Suppressor macrophage treated with lipopolysaccharide for 4 hours (primary cell): ENCODE measurements at regions not wholly inside any gene's neighbourhood (a gene's known extent, or its start where the extent isn't known, plus 50 kb on each side); places are given as distances from the start of the nearest gene placed in this dataset.

Experiments used
- DNase-seq: peaks from one replicate; pipeline ENCODE4 v3.0.0-alpha.2; 2020

GRCh38 chr2:139925903-139926302, 1145.7 kb upstream of the NXPH2 start:
- DNase-seq, result no peak

- DNase-seq, result no peak
These were observed 1143.9 kb upstream of the NXPH2 start for GRCh38 chr2:139924070-139924469.

GRCh38 chr2:139918982-139919381, 1138.8 kb upstream of the NXPH2 start:
- DNase-seq, result no peak

GRCh38 chr2:139917690-139918384, 1137.6 kb upstream of the NXPH2 start:
- DNase-seq, result no peak

GRCh38 chr2:139916822-139917221, 1136.6 kb upstream of the NXPH2 start:
- no peak for DNase-seq

- DNase-seq, result no peak
These were observed 1131.0 kb upstream of the NXPH2 start for GRCh38 chr2:139911160-139911559.

GRCh38 chr2:139909136-139909535, 1128.9 kb upstream of the NXPH2 start:
- DNase-seq, result no peak

GRCh38 chr2:139905624-139906023, 1125.4 kb upstream of the NXPH2 start:
- no peak for DNase-seq

- DNase-seq, result no peak
These were observed 1111.4 kb upstream of the NXPH2 start for GRCh38 chr2:139891636-139892035.

GRCh38 chr2:139885921-139886498, 1105.8 kb upstream of the NXPH2 start:
- peak; percentile 0 for DNase-seq

- DNase-seq, result no peak
These were observed 1096.8 kb upstream of the NXPH2 start for GRCh38 chr2:139876964-139877363.

- no peak for DNase-seq
These were observed 1096.1 kb upstream of the NXPH2 start for GRCh38 chr2:139876321-139876720.

GRCh38 chr2:139872503-139872902, 1092.3 kb upstream of the NXPH2 start:
- DNase-seq, result no peak

GRCh38 chr2:139872032-139872431, 1091.8 kb upstream of the NXPH2 start:
- no peak for DNase-seq

GRCh38 chr2:139867601-139868226, 1087.5 kb upstream of the NXPH2 start:
- DNase-seq, result no peak

- DNase-seq, result no peak
These were observed 1084.7 kb upstream of the NXPH2 start for GRCh38 chr2:139864821-139865302.

GRCh38 chr2:139854769-139855483, 1074.7 kb upstream of the NXPH2 start:
- DNase-seq, result no peak

GRCh38 chr2:139850254-139850890, 1070.2 kb upstream of the NXPH2 start:
- DNase-seq, result no peak

GRCh38 chr2:139836769-139837168, 1056.6 kb upstream of the NXPH2 start:
- DNase-seq, result no peak

- DNase-seq, result no peak
These were observed 1054.9 kb upstream of the NXPH2 start for GRCh38 chr2:139835101-139835500.

- no peak for DNase-seq
These were observed 1047.8 kb upstream of the NXPH2 start for GRCh38 chr2:139828011-139828410.

- no peak for DNase-seq
These were observed 1045.5 kb upstream of the NXPH2 start for GRCh38 chr2:139825726-139826125.

GRCh38 chr2:139819273-139819796, 1039.1 kb upstream of the NXPH2 start:
- DNase-seq, result no peak
